ENCODE measurements at regions not wholly inside any gene's neighbourhood (a gene's known extent, or its start where the extent isn't known, plus 50 kb on each side); places are given as distances from the start of the nearest gene placed in this dataset.
A peak's percentile ranks its signal among the peaks of the same experiment; 100 is the strongest.

GRCh38 chr5:143987264-143987663 lies 175.3 kb downstream of the HMHB1 start:
- Histone ChIP-seq H3K18ac (ENCODE audit: low read depth in 1 of 2, low read length in 2 of 2) (no peak overlapping the region), H3K79me1 (replicated peaks; ENCODE audit: low read length, poor library complexity, severe bottlenecking) (no peaks in the 10 kb centered on the region), H2AK5ac (ENCODE audit: low read length, severe bottlenecking) (no peak overlapping the region), H2BK15ac (ENCODE audit: low read depth, poor library complexity, severe bottlenecking) (no peak overlapping the region), H3K4ac (ENCODE audit: low read depth in 1 of 2, low read length in 2 of 2) (no peak overlapping the region), H2AFZ (ENCODE audit: low read depth, low read length) (no peak overlapping the region), H2BK12ac (ENCODE audit: low read length in 2 of 2) (no peak overlapping the region), H4K8ac (ENCODE audit: low read length) (no peak overlapping the region), H3K9me3 (ENCODE audit: control insufficient read depth, low read length) (no peaks in the 10 kb centered on the region), H3K27ac (ENCODE audit: low read length, poor library complexity, severe bottlenecking) (peak overlapping the region; percentile 31), H3K23ac (ENCODE audit: low read length in 2 of 2) (no peak overlapping the region), H4K91ac (ENCODE audit: low read length) (no peak overlapping the region), H3K4me1 (ENCODE audit: control insufficient read depth, insufficient read depth, low read depth, low read length) (peaks cover 4% of the 10 kb centered on the region), H3K4me2 (ENCODE audit: low read length, poor library complexity, severe bottlenecking) (no peak overlapping the region), H3K36me3 (ENCODE audit: control insufficient read depth in 1 of 2, insufficient read depth in 2 of 2, low read depth in 1 of 2, low read length in 2 of 2) (no peaks in the 10 kb centered on the region), H3K14ac (ENCODE audit: low read length in 2 of 2) (no peak overlapping the region), H3K4me3 (ENCODE audit: insufficient read depth in 1 of 2, low read depth in 1 of 2, low read length in 2 of 2) (no peak overlapping the region), H3K9ac (ENCODE audit: low read length) (peak overlapping the region; percentile 81), H2BK120ac (ENCODE audit: low read depth, low read length) (no peak overlapping the region), H3K27me3 (ENCODE audit: control insufficient read depth in 1 of 2, insufficient read depth in 1 of 2, low read length in 2 of 2) (no peaks in the 10 kb centered on the region), H2BK5ac (ENCODE audit: low read depth, low read length, poor library complexity, severe bottlenecking) (no peak overlapping the region)
- WGBS = 92% methylated on average over 2 of the region's 2 CpGs
- DNase-seq = no peak

- Histone ChIP-seq H2BK120ac (ENCODE audit: low read depth, low read length) (no peak overlapping the region), H3K9me3 (ENCODE audit: control insufficient read depth, low read length) (no peaks in the 10 kb centered on the region), H3K27me3 (ENCODE audit: control insufficient read depth in 1 of 2, insufficient read depth in 1 of 2, low read length in 2 of 2) (no peaks in the 10 kb centered on the region), H3K27ac (ENCODE audit: low read length, poor library complexity, severe bottlenecking) (no peak overlapping the region), H3K23ac (ENCODE audit: low read length in 2 of 2) (no peak overlapping the region), H3K14ac (ENCODE audit: low read length in 2 of 2) (no peak overlapping the region), H3K18ac (ENCODE audit: low read depth in 1 of 2, low read length in 2 of 2) (no peak overlapping the region), H3K4me2 (ENCODE audit: low read length, poor library complexity, severe bottlenecking) (no peak overlapping the region), H3K9ac (ENCODE audit: low read length) (no peak overlapping the region), H3K4ac (ENCODE audit: low read depth in 1 of 2, low read length in 2 of 2) (no peak overlapping the region), H3K4me3 (ENCODE audit: insufficient read depth in 1 of 2, low read depth in 1 of 2, low read length in 2 of 2) (no peak overlapping the region), H2BK15ac (ENCODE audit: low read depth, poor library complexity, severe bottlenecking) (no peak overlapping the region), H4K91ac (ENCODE audit: low read length) (no peak overlapping the region), H3K4me1 (ENCODE audit: control insufficient read depth, insufficient read depth, low read depth, low read length) (peaks cover 4% of the 10 kb centered on the region), H2BK5ac (ENCODE audit: low read depth, low read length, poor library complexity, severe bottlenecking) (no peak overlapping the region), H3K79me1 (replicated peaks; ENCODE audit: low read length, poor library complexity, severe bottlenecking) (no peaks in the 10 kb centered on the region), H3K36me3 (ENCODE audit: control insufficient read depth in 1 of 2, insufficient read depth in 2 of 2, low read depth in 1 of 2, low read length in 2 of 2) (no peaks in the 10 kb centered on the region), H2BK12ac (ENCODE audit: low read length in 2 of 2) (no peak overlapping the region), H4K8ac (ENCODE audit: low read length) (no peak overlapping the region), H2AFZ (ENCODE audit: low read depth, low read length) (no peak overlapping the region), H2AK5ac (ENCODE audit: low read length, severe bottlenecking) (no peak overlapping the region)
- 100% methylated on average over 2 of the region's 3 CpGs for WGBS
- DNase-seq = no peak
These were observed 176.0 kb downstream of the HMHB1 start for GRCh38 chr5:143987751-143988560.

GRCh38 chr5:143992496-143992895 lies 178.0 kb downstream of the YIPF5 start:
- Histone ChIP-seq H3K4me1 (ENCODE audit: control insufficient read depth, insufficient read depth, low read depth, low read length) (no peaks in the 10 kb centered on the region), H3K4me2 (ENCODE audit: low read length, poor library complexity, severe bottlenecking) (no peak overlapping the region), H3K23ac (ENCODE audit: low read length in 2 of 2) (no peak overlapping the region), H2AFZ (ENCODE audit: low read depth, low read length) (no peak overlapping the region), H3K79me1 (replicated peaks; ENCODE audit: low read length, poor library complexity, severe bottlenecking) (no peaks in the 10 kb centered on the region), H3K18ac (ENCODE audit: low read depth in 1 of 2, low read length in 2 of 2) (no peak overlapping the region), H3K36me3 (ENCODE audit: control insufficient read depth in 1 of 2, insufficient read depth in 2 of 2, low read depth in 1 of 2, low read length in 2 of 2) (no peaks in the 10 kb centered on the region), H3K9ac (ENCODE audit: low read length) (no peak overlapping the region), H2BK15ac (ENCODE audit: low read depth, poor library complexity, severe bottlenecking) (no peak overlapping the region), H2BK12ac (ENCODE audit: low read length in 2 of 2) (no peak overlapping the region), H3K9me3 (ENCODE audit: control insufficient read depth, low read length) (no peaks in the 10 kb centered on the region), H2AK5ac (ENCODE audit: low read length, severe bottlenecking) (no peak overlapping the region), H3K14ac (ENCODE audit: low read length in 2 of 2) (no peak overlapping the region), H4K91ac (ENCODE audit: low read length) (no peak overlapping the region), H3K4ac (ENCODE audit: low read depth in 1 of 2, low read length in 2 of 2) (no peak overlapping the region), H4K8ac (ENCODE audit: low read length) (no peak overlapping the region), H3K27me3 (ENCODE audit: control insufficient read depth in 1 of 2, insufficient read depth in 1 of 2, low read length in 2 of 2) (no peaks in the 10 kb centered on the region), H2BK120ac (ENCODE audit: low read depth, low read length) (no peak overlapping the region), H3K4me3 (ENCODE audit: insufficient read depth in 1 of 2, low read depth in 1 of 2, low read length in 2 of 2) (no peak overlapping the region), H2BK5ac (ENCODE audit: low read depth, low read length, poor library complexity, severe bottlenecking) (no peak overlapping the region), H3K27ac (ENCODE audit: low read length, poor library complexity, severe bottlenecking) (no peak overlapping the region)
- DNase-seq = no peak
- WGBS = 100% methylated on average over 1 of the region's 1 CpG

DNA sequence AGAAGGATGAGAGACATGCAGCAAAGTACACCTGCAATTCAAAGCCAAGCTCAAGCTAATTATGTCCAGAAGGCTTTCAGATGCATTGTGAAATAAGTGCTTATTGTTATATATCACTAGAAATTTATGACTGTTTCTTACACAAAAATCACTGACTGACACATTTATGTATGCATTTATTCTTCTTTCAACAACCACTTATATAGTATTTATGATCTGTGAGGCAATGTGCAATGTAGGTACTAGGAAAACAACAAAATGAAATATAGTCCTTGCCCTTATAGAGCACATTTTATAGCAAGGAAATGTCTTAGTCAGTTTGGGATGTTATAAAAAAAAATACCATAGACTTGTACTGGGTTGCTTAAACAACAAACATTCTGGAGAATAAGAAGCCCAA lies 167.6 kb downstream of the YIPF5 start:
- H3K27ac ChIP-seq (ENCODE audit: low read length, poor library complexity, severe bottlenecking) = no peak overlapping the region
- H3K9ac ChIP-seq (ENCODE audit: low read length) = no peak overlapping the region
- DNase-seq = no peak
- H2AK5ac ChIP-seq (ENCODE audit: low read length, severe bottlenecking) = no peak overlapping the region
- H4K91ac ChIP-seq (ENCODE audit: low read length) = no peak overlapping the region
- H3K4me1 ChIP-seq (ENCODE audit: control insufficient read depth, insufficient read depth, low read depth, low read length) = no peaks in the 10 kb centered on the region
- H3K14ac ChIP-seq (ENCODE audit: low read length in 2 of 2) = no peak overlapping the region
- H2BK120ac ChIP-seq (ENCODE audit: low read depth, low read length) = no peak overlapping the region
- no peaks in the 10 kb centered on the region for H3K36me3 ChIP-seq (ENCODE audit: control insufficient read depth in 1 of 2, insufficient read depth in 2 of 2, low read depth in 1 of 2, low read length in 2 of 2)
- H3K4me2 ChIP-seq (ENCODE audit: low read length, poor library complexity, severe bottlenecking) = no peak overlapping the region
- no peak overlapping the region for H2BK12ac ChIP-seq (ENCODE audit: low read length in 2 of 2)
- no peak overlapping the region for H3K18ac ChIP-seq (ENCODE audit: low read depth in 1 of 2, low read length in 2 of 2)
- H3K4ac ChIP-seq (ENCODE audit: low read depth in 1 of 2, low read length in 2 of 2) = no peak overlapping the region
- H3K79me1 ChIP-seq (replicated peaks; ENCODE audit: low read length, poor library complexity, severe bottlenecking) = no peaks in the 10 kb centered on the region
- no peaks in the 10 kb centered on the region for H3K9me3 ChIP-seq (ENCODE audit: control insufficient read depth, low read length)
- H2BK15ac ChIP-seq (ENCODE audit: low read depth, poor library complexity, severe bottlenecking) = no peak overlapping the region
- H3K27me3 ChIP-seq (ENCODE audit: control insufficient read depth in 1 of 2, insufficient read depth in 1 of 2, low read length in 2 of 2) = no peaks in the 10 kb centered on the region
- H3K23ac ChIP-seq (ENCODE audit: low read length in 2 of 2) = no peak overlapping the region
- H4K8ac ChIP-seq (ENCODE audit: low read length) = no peak overlapping the region
- no peak overlapping the region for H3K4me3 ChIP-seq (ENCODE audit: insufficient read depth in 1 of 2, low read depth in 1 of 2, low read length in 2 of 2)
- H2AFZ ChIP-seq (ENCODE audit: low read depth, low read length) = no peak overlapping the region
- H2BK5ac ChIP-seq (ENCODE audit: low read depth, low read length, poor library complexity, severe bottlenecking) = no peak overlapping the region

All from mesenchymal stem cell (in vitro differentiated cells and primary cell).